ENCODE measurements at regions not wholly inside any gene's neighbourhood (a gene's known extent, or its start where the extent isn't known, plus 50 kb on each side); places are given as distances from the start of the nearest gene placed in this dataset.

GRCh38 chr3:154758109-154758868 lies 321.8 kb upstream of the MME start:
- peak in 1 of 2 experiments; percentile 5 for DNase-seq

- DNase-seq = no peak
Observed at GRCh38 chr3:154753101-154753500, 323.1 kb upstream of the GPR149 start.

GRCh38 chr3:154749514-154749913 lies 319.5 kb upstream of the GPR149 start:
- no peak for DNase-seq

- DNase-seq = no peak
Observed at GRCh38 chr3:154745929-154746328, 315.9 kb upstream of the GPR149 start.

GRCh38 chr3:154745122-154745521 lies 315.1 kb upstream of the GPR149 start:
- no peak for DNase-seq

- no peak for DNase-seq
Observed at GRCh38 chr3:154743418-154743817, 313.4 kb upstream of the GPR149 start.

GRCh38 chr3:154734468-154734867 lies 304.5 kb upstream of the GPR149 start:
- DNase-seq = no peak

GRCh38 chr3:154730186-154730585 lies 300.2 kb upstream of the GPR149 start:
- DNase-seq = no peak

GRCh38 chr3:154729741-154730140 lies 299.8 kb upstream of the GPR149 start:
- no peak for DNase-seq

- DNase-seq = no peak
Observed at GRCh38 chr3:154728285-154728684, 298.3 kb upstream of the GPR149 start.

GRCh38 chr3:154720921-154721320 lies 290.9 kb upstream of the GPR149 start:
- DNase-seq = no peak

GRCh38 chr3:154718053-154718452 lies 288.1 kb upstream of the GPR149 start:
- DNase-seq = no peak

- no peak for DNase-seq
Observed at GRCh38 chr3:154716170-154716569, 286.2 kb upstream of the GPR149 start.

GRCh38 chr3:154708554-154708953 lies 278.6 kb upstream of the GPR149 start:
- DNase-seq = no peak

GRCh38 chr3:154701055-154701454 lies 271.1 kb upstream of the GPR149 start:
- DNase-seq = no peak

- no peak for DNase-seq
Observed at GRCh38 chr3:154690413-154690812, 260.4 kb upstream of the GPR149 start.

- DNase-seq = no peak
Observed at GRCh38 chr3:154684440-154684839, 254.4 kb upstream of the GPR149 start.

- no peak for DNase-seq
Observed at GRCh38 chr3:154684021-154684420, 254.0 kb upstream of the GPR149 start.

- no peak for DNase-seq
Observed at GRCh38 chr3:154678041-154678654, 248.2 kb upstream of the GPR149 start.

- DNase-seq = no peak
Observed at GRCh38 chr3:154668835-154669234, 238.8 kb upstream of the GPR149 start.

- DNase-seq = no peak
Observed at GRCh38 chr3:154668187-154668586, 238.2 kb upstream of the GPR149 start.

GRCh38 chr3:154666542-154666941 lies 236.6 kb upstream of the GPR149 start:
- no peak for DNase-seq

GRCh38 chr3:154664714-154665113 lies 234.7 kb upstream of the GPR149 start:
- no peak for DNase-seq

- no peak for DNase-seq
Observed at GRCh38 chr3:154662851-154663250, 232.9 kb upstream of the GPR149 start.

- DNase-seq = no peak
Observed at GRCh38 chr3:154660811-154661210, 230.8 kb upstream of the GPR149 start.

All from NCI-H1930 (cell line).